A172 (cell line): ENCODE measurements at regions not wholly inside any gene's neighbourhood (a gene's known extent, or its start where the extent isn't known, plus 50 kb on each side); places are given as distances from the start of the nearest gene placed in this dataset.

Experiments
- DNase-seq: peaks from one replicate; pipeline ENCODE4 v3.0.0-alpha.2; 2015; ENCODE audit warnings: low spot score

DNA sequence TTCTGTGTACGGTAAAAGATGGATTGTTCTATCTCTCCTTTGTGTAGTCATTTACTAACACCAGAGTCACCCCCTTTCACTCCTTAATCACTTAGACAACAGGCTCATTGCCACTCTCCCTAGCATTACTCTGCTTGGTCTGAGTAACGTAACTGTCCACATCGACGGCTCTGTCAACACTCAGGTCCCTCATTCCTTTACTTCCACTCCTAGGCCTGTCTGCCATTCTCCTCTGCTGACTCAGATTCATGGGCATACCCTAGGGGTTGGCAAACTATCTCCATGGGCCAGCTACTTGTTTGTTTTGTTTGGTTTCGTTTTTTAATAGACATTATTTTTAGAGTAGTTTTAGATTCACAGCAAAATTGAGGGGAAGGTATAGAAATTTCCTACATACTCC lies 243.9 kb downstream of the NR4A2 start:
- DNase-seq = peak; percentile 46

DNA sequence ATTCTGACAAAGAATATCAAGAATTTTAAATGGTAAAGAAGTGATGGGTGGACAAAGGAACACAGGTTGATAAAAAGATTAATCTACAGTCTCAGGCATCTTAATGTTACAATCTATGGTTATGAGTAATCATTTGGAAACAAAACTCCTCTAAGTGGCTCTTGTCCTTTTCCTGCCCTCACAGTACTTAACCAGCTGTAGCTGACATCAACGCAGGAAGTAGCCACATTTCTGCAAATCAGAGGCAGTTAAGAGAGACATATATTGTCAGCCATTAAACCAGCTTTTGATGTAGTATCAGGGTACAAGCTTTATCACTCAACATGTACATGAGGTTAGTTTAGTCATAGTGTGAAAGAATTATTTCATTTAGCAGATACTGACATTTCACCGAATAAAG lies 244.6 kb downstream of the NR4A2 start:
- peak; percentile 81 for DNase-seq

DNA sequence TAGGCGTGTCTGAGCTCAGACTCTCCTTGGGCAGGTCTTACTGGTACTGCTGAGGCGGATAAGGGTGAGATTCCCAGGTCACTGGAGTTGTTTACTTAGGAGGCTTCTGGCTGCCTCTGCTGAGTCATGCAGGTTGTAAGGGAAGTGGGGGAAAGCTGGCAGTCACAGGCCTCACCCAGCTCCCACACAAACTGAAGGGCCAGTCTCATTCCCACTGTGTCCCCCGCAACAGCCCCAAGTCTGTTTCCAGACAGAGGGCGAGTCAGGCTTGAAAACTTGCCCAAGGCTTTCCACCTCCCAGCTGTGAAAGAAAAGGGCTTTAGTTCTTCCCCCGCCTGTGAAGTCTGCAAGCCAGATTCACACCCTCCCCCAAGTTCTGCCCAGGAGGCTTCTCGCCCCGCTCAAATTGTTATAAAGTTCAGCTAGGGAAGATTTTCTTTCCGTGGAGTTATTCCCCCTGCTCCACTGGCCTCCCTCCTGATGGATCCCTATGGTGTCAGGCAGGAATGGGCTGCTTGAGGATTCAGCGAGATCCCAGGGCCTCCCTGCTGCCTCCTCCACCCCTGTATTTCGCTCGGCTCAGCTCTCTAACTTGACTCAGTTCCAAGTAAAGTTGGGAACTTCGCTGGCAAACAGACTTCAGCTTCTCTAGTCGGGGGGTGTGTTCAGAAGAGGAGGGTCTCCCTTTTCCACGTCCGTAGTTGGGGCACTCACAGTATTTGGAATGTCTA lies 248.6 kb downstream of the NR4A2 start:
- peak; percentile 70 for DNase-seq

DNA sequence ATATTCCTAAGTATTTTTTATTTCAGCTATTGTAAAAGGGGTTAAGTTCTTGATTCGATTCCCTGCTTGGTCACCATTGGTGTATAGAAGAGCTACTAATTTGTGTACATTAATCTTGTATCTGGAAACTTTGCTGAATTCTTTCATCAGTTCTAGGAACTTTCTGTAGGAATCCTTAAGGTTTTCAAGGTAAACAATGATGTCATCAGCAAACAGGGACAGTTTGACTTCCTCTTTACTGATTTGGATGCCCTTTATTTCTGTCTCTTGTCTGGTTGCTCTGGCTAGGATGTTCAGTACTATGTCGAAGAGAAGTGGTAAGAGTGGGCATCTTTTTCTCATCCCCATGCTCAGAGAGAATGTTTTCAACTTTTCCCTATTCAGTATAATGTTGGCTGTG lies 252.7 kb downstream of the NR4A2 start:
- no peak for DNase-seq

DNA sequence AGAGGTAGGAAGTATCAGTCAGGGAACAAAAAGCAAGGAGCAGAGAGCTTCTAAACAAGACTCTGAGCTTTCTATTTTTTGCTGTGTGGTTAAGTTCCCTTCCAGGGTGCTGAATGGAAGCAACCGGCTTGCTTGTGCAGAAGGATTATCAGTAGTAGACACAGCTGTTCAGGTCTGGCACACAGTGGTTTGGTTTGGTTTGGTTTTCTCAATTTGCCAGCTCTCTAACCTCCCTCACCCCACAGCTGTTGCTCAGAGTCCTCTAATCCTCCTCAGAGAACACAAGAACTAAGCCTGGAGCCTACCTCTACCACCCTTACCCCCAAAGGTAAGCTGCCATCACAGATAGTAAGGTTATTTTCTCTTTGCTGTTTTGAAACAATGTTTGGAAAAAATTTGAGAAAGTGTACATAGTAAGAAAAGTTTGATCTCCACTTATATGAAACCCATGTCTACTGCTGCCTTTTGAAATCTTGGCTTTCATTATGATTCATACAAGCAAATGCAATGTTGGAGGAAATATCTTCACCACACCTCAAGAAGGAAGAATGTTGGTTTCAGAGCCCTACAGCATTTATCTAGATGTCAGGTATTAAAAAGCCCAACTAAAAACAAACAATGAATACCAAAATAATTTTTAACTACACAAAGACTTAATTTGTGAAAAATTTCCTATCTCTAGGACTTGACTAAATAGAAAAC lies 255.3 kb downstream of the NR4A2 start:
- peak; percentile 6 for DNase-seq

DNA sequence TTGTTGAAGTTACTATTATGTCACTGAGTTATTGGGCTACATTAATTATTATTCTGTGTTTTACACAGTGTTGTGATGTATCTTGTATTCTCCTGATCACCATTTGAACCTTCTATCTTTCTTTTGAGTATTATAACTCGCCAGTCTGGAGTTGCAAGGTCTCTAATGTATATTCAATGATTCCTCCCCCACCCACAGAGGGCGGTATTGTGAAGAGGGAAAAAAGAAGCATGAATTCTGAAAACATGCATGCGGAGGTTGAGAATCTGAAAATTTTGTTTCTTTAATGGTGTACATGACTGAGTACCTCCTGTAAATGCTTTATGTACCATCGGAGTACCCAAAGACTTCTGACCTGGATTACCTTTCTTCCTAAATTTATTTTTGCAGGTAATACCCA lies 266.6 kb downstream of the NR4A2 start:
- DNase-seq = peak; percentile 5

DNA sequence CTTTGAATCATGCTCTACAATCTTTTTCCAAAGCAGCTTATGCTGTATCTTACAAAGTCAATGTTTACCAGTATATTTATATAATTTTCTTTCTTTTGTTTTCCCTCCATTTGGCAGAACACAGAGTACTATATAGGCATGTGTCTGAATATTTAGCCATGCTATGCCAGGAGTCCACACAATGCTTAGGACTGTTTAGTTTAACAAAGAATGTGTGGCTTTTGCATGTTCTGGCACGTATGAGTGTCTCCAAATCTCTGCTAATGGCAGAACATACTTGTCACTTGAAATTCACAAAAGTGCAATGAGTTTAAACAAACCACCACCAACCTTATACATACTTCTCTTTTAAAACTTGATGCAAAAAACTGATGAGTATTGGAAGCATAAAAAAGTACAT lies 268.0 kb downstream of the NR4A2 start:
- DNase-seq = no peak

DNA sequence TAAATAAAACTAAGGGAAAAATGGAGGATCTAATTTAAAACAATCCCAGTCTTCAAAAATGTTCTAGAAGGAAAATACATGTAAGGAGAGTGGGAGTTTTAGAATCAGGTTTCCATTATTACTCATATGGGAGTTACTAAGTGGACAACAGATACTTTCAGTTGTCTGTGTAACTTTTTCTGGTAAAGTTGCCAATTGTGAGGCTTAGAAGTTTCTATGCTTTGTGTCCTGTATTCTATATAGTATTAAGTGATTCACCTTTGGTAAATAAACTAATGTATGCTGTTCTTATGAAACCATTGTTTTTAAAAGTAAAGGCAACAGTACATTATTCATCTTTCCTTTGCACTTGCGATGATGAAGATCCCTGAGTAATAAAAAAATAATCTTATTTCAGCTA lies 274.9 kb downstream of the NR4A2 start:
- no peak for DNase-seq

DNA sequence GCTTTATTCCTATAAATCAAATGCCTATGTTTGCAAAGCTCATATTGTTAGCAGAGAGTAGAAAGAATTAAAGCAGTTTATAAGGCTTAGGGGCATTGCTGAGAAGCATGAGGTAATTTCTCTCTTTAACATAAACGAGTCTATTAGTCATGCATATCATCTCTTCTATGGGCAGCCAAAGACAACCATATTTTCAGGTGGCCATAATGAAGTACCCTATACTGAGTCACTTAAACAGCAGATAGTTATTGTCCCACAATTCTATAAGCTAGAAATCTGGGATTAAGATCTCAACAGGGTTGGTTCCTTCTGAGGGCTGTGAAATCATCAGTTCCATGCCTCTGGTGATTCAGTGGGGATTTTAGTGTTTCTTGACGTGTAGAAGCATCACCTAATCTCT lies 277.5 kb downstream of the NR4A2 start:
- DNase-seq = no peak

DNA sequence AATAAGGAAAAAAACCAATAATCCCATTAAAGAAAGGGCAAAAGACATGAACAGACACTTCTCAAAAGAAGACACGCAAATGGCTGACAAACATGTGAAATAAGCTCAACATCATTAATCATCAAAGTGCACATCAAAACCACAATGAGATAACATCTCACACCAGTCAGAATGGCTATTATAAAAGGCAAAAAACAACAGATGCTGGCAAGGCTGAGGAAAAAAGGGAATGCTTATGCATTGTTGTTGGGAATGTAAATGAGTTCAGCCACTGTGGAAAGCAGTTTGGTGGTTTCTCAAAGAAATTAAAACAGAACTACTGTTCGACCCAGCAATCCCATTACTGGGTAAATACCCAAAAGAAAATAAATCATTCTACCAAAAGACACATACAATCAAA lies 285.6 kb downstream of the NR4A2 start:
- DNase-seq = peak; percentile 35

DNA sequence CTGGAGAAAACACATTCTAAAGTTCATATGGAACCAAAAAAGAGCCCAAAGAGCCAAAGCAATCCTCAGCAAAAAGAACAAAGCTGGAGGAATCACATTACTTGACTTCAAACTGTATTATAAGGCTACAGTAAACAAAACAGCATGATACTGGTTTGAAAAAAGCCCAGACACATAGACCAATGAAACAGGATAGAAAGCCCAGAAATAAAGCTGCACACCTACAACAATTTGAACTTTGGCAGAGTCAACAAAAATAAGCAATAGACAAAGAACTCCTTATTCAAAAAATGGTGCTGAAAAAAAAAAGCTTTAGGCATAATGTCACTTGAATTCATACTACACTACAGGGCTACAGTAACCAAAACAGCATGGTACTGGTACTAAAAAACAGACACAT lies 289.6 kb downstream of the NR4A2 start:
- no peak for DNase-seq

DNA sequence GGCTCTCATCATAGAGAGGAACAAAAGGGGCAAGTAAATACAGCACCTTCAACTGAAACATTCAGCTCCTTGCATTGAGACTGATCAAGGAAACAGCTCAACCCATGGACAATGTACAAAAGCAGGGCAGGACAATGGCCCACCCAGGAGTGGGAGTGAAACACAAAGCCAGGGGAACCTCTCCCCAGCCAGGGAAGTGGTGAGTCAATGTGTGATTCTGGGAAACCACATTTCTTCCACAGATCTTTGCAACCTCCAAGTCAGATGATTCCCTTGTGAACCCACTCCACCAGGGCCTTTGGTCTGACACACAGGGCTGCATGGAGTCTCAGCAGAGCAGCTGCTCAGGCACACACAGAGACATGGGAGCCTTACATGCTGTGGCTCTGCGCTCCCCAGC lies 294.5 kb downstream of the NR4A2 start:
- no peak for DNase-seq

DNA sequence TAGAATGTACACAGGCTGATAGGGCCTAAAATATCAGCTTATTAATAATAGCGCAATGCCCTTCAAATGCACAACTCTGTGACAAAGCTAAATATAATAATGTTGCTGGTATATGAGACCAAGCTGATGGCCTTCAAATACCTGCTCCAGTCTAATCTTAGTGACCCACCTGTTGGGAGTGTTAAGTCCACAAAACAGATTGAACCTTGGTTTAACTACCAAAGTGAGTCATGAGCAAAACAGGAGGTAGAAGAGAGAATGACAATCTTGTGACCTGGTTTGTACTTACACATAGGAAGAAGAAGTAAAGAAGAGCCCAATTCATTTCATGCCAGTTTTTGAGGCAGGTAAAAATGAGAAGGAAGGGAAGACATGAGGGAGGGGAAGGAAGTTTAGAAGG lies 295.0 kb downstream of the NR4A2 start:
- no peak for DNase-seq

DNA sequence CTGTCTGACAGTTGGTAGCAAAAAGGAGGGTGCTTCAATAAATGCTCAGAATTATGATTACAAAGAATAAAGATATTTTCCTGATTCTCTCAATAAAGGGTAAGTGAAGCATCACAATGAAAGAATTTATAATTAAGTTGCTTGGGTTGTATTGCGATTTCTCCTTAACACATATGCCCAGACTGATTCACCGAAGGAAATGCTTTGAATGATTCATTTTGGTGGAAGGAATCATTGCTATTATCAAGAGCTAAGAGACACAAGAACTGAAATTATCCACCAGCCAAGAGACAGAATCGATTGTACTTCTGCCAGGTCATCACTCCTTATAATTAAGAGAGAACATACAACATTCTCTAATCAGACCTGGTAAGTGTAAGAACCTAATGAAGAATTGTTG lies 301.4 kb downstream of the NR4A2 start:
- no peak for DNase-seq

DNA sequence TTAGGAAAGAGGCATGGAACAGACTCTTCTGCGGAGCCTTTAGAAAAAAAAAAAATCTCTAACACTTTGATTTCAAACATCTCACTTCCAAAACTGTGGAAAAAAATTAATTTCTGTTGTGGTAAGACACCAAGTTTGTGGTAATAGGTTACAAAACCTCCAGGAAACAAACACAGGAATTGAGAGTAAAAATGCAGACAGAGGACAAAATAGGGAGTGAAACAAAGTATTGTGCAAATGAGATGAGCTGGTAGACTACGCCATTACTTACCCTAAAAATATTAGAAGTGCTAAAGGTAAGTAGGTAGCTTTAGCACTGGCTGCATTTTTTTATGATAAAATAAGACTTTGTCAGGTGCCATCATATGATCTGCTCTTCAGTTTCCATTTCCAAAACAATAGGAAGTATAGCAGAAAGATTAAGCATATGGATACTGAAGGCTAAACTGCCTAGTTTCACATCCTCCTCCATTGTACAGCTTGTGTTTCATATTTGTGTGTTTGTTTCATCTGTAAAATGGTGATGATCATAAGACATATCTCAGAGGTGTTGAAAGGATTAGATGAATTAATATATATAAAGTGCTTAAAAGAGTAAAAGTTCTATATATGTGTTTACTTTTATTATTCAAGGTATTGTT lies 309.2 kb downstream of the NR4A2 start:
- no peak for DNase-seq

DNA sequence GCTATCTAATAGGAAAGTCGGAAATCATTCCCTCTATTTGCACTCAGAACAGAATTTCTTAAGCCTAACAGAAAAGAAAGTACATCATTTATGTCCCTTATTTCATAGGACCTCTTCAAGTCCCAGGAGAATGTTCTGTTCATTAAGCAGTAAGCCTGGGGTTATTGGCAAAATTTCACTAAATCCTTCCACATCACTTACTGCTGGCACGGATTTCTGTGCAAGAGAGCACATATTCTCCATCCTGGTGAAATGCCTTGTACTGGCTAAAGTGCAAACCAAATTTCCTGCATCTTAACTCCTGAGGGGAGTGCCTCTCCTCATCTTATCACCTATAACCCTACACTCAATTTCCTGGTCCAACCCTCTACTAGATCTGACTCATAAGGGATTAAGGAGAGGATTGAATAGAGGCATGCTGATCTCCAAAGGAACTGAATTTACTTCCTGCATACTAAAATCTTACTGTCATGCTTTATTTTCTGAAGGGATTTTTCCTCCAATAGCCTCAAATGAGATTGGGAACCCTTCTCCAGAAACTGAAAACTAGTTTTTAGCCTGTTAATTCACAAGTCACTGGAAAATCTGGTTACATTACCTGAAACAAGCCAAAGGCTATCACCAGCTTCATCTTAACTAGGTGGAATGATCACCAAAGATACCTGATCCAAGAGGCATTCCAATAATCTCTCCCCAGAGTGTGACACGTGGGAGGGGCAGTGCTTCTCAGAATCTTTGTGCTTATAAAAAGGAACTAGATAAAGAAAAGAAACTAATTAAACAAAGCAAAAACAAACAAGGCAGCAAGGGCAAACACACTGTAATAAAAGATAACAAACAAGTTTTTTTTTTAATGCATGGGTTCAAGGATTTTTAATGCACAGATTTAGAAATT lies 311.1 kb downstream of the NR4A2 start:
- peak; percentile 46 for DNase-seq

DNA sequence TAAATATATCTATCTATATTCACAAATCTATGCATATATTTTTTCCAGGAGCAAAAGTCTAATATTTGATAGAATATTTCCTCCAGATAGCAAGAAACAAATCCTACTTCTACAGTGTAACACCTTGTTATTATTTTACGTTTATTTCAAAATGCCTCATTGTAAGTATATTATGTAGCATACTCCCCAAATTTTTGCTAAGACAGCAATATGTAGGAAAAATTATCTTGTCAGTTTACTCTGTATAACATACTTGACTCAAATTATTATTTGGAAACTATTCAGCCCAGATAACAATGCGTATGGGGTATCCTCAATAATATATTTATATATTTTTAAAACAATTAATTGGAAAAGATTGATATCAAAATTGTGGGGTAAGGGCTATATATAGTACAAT lies 313.2 kb downstream of the NR4A2 start:
- DNase-seq = no peak

DNA sequence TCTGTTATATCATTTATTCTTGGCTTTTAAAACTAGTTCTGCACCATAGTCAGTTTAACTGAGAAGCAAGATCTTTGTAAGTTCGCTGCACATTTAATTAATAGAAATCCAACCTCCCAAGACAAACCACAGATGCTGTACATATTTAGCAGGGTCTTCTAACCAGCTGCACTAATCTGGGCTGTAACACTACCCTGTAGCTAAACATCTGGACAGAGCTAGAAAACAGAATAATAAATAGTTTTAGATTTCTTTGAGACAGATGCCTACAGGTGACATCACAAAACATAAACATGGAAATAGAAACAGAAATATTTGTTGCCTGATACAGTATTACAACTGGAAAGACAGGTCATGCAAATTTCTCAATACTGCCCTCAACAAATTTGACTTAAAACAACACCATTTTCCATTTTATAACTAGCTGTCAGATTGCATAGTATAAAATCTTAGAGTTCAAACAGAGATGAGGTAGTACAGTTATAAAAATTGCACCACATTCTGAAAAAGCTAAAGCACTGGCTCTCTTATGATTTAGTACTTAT lies 315.1 kb downstream of the NR4A2 start:
- no peak for DNase-seq

DNA sequence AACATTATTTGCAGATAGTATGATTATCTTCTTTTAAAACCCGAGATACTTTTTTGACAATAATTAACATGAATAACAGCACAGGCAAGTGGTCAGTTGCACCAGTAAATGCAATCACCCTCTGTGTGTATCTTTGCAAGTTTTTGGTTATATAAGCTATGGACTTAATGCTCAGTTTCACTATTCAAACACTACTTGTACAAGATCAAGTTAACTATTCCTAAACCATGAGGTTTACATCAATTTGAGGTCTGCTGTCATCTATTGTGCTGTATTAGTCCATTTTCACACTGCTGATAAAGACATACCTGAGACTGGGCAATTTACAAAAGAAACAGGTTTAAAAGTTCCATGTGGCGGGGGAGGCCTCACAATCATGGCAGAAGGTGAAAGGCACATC lies 323.2 kb downstream of the NR4A2 start:
- DNase-seq = no peak

DNA sequence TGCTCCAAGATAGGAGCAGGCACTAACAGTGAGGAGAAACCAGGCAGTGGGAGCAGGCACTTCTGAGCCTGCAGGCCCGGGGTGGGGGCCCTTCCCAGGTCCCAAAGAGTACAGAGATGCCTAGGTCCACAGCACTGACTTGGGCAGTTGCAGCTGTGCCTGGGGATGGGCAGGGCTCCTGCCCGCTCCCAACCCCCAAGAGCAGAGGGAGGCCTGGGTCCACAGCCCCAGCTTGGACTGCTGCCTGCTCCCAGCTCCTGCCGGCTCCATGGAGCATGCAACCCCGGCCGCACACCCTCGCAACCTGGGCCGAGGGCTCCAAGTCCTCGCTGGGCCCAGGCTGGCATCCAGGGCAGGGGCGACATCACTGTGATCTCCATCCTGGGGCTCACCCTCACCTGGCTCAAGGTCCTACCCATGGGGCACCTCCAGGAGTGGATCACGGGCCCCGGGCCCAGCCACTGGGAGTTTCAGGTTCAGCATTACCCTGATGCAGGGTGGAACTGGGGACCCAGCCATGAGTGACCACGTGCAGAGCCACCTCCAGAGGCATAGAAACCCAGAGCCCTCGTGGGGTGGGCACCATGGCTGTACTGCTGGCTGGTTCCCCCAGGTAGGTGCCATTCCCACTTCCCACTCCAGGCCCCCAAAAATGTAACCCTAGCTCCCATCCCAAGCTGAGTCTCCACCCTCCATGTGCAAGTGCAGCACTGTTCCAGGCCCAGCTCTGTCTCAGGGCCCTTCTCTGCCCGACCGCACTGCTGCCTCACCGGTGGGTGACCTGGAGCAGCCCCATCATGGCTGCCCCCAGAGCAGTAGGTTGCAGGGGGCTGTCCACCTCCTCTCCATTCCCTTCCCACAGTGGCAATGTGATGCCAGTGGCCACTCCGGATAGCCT lies 325.6 kb downstream of the NR4A2 start:
- no peak for DNase-seq
